K562 (cell line): ENCODE measurements at regions not wholly inside any gene's neighbourhood (a gene's known extent, or its start where the extent isn't known, plus 50 kb on each side); places are given as distances from the start of the nearest gene placed in this dataset.

Source experiments
- CBX8 ChIP-seq: fragments of 200-600 bp; sonication (generic); IDR thresholded peaks from 2 replicates; pipeline ENCODE4 v1.6.1; 2012; ENCODE audit warnings: borderline replicate concordance, mixed run types, low read depth, mild to moderate bottlenecking, moderate library complexity, mixed read lengths, low read length, control low read depth, inconsistent platforms; ENCODE audit not compliant: poor library complexity, severe bottlenecking; ENCODE audit errors: extremely low read depth
- EWSR1 ChIP-seq: fragments of 450-650 bp; IDR thresholded peaks from 2 replicates; pipeline ENCODE4 v1.6.1; 2018; ENCODE audit warnings: borderline replicate concordance, mild to moderate bottlenecking, low read depth, moderate library complexity; ENCODE audit not compliant: partially characterized antibody
- FIP1L1 ChIP-seq: fragments of 200-400 bp; formaldehyde crosslinking; IDR thresholded peaks from 2 replicates; pipeline ENCODE4 v1.6.1; 2018; ENCODE audit warnings: mild to moderate bottlenecking, low read depth, low read length; ENCODE audit not compliant: poor library complexity, severe bottlenecking
- HNRNPL ChIP-seq: fragments of 200-400 bp; formaldehyde crosslinking; IDR thresholded peaks from 2 replicates; pipeline ENCODE4 v1.6.1; 2017; ENCODE audit warnings: low read depth, mild to moderate bottlenecking, low read length
- LCOR ChIP-seq: sonication (generic); formaldehyde crosslinking; IDR thresholded peaks from 2 replicates; pipeline ENCODE4 v1.8.0; 2022; ENCODE audit warnings: mild to moderate bottlenecking, missing genetic modification reagents
- NBN ChIP-seq: fragments of 450-650 bp; IDR thresholded peaks from 2 replicates; pipeline ENCODE4 v1.6.1; 2016; ENCODE audit warnings: low read depth, mild to moderate bottlenecking
- TCF7L2 ChIP-seq: fragments of 150-350 bp; IDR thresholded peaks from 2 replicates; pipeline ENCODE4 v1.6.1; 2016; ENCODE audit warnings: low read depth, mild to moderate bottlenecking, low read length, moderate library complexity
- ZC3H11A ChIP-seq: IDR thresholded peaks from 2 replicates; pipeline ENCODE4 v1.6.1; 2012; ENCODE audit warnings: low read depth, low read length, improper control_type of control experiment
- ZFP1 ChIP-seq: fragments of 450-650 bp; formaldehyde crosslinking; IDR thresholded peaks from 2 replicates; pipeline ENCODE4 v1.4.0; 2020; ENCODE audit warnings: mild to moderate bottlenecking, mixed read lengths
- ZNF124 ChIP-seq: sonication (generic); formaldehyde crosslinking; IDR thresholded peaks from 2 replicates; pipeline ENCODE4 v1.8.1; 2022; ENCODE audit warnings: missing genetic modification reagents
- ZNF133 ChIP-seq: fragments of 250-450 bp; sonication (Bioruptor Pico); IDR thresholded peaks from 2 replicates; pipeline ENCODE4 v1.4.0; 2020; ENCODE audit warnings: mild to moderate bottlenecking
- TF ChIP-seq, protein P1 (sequence below): sonication (generic); formaldehyde crosslinking; IDR thresholded peaks from 2 replicates; pipeline ENCODE4 v1.8.1; 2023; ENCODE audit warnings: mild to moderate bottlenecking, missing genetic modification reagents
- TF ChIP-seq, protein P2 (sequence below): fragments of 450-650 bp; IDR thresholded peaks from 2 replicates; pipeline ENCODE4 v1.7.0; 2016; ENCODE audit warnings: borderline replicate concordance
- TF ChIP-seq, protein P3 (sequence below): fragments of 250-450 bp; sonication (Bioruptor Pico); IDR thresholded peaks from 2 replicates; pipeline ENCODE4 v1.8.0; 2022; ENCODE audit warnings: moderate library complexity, mild to moderate bottlenecking, inconsistent platforms

DNA sequence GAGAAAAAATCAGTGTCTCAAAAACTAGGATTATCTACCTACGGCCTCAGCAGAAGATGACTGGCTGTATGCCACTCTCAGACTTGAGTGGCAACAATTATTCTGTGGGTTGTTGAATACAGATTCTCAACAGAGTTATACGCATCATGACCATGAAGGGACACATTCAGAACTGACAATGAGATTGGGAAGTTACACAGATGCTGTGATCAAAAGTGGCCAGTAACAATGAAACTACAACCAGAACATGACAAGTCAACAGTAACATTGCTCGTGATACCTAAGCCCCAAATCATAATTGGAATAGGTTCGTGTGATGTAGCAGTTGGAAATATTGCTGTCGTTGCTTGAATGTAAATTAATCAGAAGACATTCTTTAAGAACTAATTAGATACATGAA, 957.5 kb upstream of the CDH9 start (continued):
- TF ChIP-seq ZNF124 (no peak), ZC3H11A (no peak), HNRNPL (no peak), ZFP1 (CRISPR knock-in tag) (no peak), CBX8 (no peak), ZNF133 (no peak), FIP1L1 (no peak), LCOR (CRISPR knock-in tag) (no peak), TCF7L2 (no peak), NBN (no peak), EWSR1 (no peak)
- TF ChIP-seq, protein P1, sequence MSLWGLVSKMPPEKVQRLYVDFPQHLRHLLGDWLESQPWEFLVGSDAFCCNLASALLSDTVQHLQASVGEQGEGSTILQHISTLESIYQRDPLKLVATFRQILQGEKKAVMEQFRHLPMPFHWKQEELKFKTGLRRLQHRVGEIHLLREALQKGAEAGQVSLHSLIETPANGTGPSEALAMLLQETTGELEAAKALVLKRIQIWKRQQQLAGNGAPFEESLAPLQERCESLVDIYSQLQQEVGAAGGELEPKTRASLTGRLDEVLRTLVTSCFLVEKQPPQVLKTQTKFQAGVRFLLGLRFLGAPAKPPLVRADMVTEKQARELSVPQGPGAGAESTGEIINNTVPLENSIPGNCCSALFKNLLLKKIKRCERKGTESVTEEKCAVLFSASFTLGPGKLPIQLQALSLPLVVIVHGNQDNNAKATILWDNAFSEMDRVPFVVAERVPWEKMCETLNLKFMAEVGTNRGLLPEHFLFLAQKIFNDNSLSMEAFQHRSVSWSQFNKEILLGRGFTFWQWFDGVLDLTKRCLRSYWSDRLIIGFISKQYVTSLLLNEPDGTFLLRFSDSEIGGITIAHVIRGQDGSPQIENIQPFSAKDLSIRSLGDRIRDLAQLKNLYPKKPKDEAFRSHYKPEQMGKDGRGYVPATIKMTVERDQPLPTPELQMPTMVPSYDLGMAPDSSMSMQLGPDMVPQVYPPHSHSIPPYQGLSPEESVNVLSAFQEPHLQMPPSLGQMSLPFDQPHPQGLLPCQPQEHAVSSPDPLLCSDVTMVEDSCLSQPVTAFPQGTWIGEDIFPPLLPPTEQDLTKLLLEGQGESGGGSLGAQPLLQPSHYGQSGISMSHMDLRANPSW (CRISPR knock-in tag): no peak
- TF ChIP-seq, protein P2, sequence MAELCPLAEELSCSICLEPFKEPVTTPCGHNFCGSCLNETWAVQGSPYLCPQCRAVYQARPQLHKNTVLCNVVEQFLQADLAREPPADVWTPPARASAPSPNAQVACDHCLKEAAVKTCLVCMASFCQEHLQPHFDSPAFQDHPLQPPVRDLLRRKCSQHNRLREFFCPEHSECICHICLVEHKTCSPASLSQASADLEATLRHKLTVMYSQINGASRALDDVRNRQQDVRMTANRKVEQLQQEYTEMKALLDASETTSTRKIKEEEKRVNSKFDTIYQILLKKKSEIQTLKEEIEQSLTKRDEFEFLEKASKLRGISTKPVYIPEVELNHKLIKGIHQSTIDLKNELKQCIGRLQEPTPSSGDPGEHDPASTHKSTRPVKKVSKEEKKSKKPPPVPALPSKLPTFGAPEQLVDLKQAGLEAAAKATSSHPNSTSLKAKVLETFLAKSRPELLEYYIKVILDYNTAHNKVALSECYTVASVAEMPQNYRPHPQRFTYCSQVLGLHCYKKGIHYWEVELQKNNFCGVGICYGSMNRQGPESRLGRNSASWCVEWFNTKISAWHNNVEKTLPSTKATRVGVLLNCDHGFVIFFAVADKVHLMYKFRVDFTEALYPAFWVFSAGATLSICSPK: no peak
- TF ChIP-seq, protein P3, sequence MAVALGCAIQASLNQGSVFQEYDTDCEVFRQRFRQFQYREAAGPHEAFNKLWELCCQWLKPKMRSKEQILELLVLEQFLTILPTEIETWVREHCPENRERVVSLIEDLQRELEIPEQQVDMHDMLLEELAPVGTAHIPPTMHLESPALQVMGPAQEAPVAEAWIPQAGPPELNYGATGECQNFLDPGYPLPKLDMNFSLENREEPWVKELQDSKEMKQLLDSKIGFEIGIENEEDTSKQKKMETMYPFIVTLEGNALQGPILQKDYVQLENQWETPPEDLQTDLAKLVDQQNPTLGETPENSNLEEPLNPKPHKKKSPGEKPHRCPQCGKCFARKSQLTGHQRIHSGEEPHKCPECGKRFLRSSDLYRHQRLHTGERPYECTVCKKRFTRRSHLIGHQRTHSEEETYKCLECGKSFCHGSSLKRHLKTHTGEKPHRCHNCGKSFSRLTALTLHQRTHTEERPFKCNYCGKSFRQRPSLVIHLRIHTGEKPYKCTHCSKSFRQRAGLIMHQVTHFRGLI (CRISPR knock-in tag): no peak
